ENCODE measurements at regions not wholly inside any gene's neighbourhood (a gene's known extent, or its start where the extent isn't known, plus 50 kb on each side); places are given as distances from the start of the nearest gene placed in this dataset.

DNA sequence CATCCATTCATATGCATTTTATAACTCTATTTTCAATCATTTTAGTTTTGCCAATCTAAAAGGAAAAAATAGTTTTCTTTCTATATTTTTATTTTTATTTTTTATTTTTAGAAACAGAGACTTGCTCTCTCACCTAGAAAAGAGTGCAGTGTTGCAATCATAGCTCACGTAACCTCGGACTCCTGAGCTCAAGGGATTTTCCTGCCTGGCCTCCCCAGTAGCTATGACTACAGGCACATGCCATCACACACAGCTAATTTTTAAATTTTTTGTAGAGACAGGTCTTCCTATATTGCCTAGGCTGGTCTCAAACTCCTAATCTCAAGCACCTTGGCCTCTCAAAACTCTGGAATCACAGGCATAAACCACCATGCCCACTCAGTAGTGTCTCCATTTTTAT lies 125.5 kb upstream of the XIRP2 start:
- TF ChIP-seq, protein P1, sequence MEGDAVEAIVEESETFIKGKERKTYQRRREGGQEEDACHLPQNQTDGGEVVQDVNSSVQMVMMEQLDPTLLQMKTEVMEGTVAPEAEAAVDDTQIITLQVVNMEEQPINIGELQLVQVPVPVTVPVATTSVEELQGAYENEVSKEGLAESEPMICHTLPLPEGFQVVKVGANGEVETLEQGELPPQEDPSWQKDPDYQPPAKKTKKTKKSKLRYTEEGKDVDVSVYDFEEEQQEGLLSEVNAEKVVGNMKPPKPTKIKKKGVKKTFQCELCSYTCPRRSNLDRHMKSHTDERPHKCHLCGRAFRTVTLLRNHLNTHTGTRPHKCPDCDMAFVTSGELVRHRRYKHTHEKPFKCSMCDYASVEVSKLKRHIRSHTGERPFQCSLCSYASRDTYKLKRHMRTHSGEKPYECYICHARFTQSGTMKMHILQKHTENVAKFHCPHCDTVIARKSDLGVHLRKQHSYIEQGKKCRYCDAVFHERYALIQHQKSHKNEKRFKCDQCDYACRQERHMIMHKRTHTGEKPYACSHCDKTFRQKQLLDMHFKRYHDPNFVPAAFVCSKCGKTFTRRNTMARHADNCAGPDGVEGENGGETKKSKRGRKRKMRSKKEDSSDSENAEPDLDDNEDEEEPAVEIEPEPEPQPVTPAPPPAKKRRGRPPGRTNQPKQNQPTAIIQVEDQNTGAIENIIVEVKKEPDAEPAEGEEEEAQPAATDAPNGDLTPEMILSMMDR (IDR thresholded peaks at IDR 0.05) = no peak
- no peak for TF ChIP-seq POLR2A (IDR thresholded peaks at IDR 0.05)
